Progenitor cell of endocrine pancreas (in vitro differentiated cells): ENCODE measurements at regions not wholly inside any gene's neighbourhood (a gene's known extent, or its start where the extent isn't known, plus 50 kb on each side); places are given as distances from the start of the nearest gene placed in this dataset.

Experiments
- DNase-seq: peaks from one replicate; pipeline ENCODE4 v3.0.0; 2021; ENCODE audit warnings: low spot score; ENCODE audit not compliant: unreplicated experiment
- H3K27ac Mint-ChIP-seq: 2 replicates; pipeline ENCODE4 v1.8.0; 2021; ENCODE audit warnings: mild to moderate bottlenecking, moderate library complexity, mixed read lengths
- H3K27me3 Mint-ChIP-seq: 2 replicates; pipeline ENCODE4 v1.8.0; 2021; ENCODE audit warnings: mixed read lengths
- H3K36me3 Mint-ChIP-seq: 2 replicates; pipeline ENCODE4 v1.8.0; 2022; ENCODE audit warnings: mixed read lengths; ENCODE audit not compliant: insufficient read depth
- H3K4me1 Mint-ChIP-seq: 2 replicates; pipeline ENCODE4 v1.8.0; 2021; ENCODE audit warnings: low read depth, mixed read lengths
- H3K4me3 Mint-ChIP-seq: 2 replicates; pipeline ENCODE4 v1.8.0; 2021; ENCODE audit warnings: low read depth, mild to moderate bottlenecking, moderate library complexity, mixed read lengths
- H3K9me3 Mint-ChIP-seq: 2 replicates; pipeline ENCODE4 v1.8.0; 2021; ENCODE audit warnings: low read depth, mixed read lengths
- CTCF ChIP-seq: fragments of 200-600 bp; sonication (generic); IDR thresholded peaks from one replicate; pipeline ENCODE4 v1.5.0; 2021; ENCODE audit warnings: antibody characterized with exemption, mild to moderate bottlenecking; ENCODE audit not compliant: unreplicated experiment

DNA sequence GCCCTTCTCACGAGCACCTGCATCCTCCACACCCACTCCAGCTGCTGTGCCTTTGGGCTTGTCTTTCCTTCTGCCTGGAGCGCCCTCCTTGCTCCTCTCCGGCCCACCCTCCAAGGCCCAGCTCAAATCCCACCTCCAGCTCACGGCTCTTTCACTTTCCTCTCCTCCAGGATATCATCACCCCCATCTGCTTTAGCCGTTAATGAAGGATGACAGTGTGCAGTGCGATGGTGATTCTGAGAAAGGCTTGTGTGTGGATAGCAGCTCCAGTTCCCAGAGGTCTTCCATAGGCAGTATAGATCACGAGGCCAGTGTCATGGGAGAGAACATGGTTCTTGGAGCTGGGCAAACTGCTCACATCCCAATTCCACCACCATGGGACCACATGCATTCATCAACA, 237.4 kb downstream of the TLE3 start:
- H3K9me3 Mint-ChIP-seq = no peaks in the 10 kb centered on the region
- H3K4me3 Mint-ChIP-seq = no peak overlapping the region
- peaks cover 60% of the 10 kb centered on the region for H3K27me3 Mint-ChIP-seq
- no peak overlapping the region for H3K27ac Mint-ChIP-seq
- no peaks in the 10 kb centered on the region for H3K36me3 Mint-ChIP-seq
- no peak for DNase-seq
- H3K4me1 Mint-ChIP-seq = peaks cover 5% of the 10 kb centered on the region
- TF ChIP-seq CTCF = no peak

DNA sequence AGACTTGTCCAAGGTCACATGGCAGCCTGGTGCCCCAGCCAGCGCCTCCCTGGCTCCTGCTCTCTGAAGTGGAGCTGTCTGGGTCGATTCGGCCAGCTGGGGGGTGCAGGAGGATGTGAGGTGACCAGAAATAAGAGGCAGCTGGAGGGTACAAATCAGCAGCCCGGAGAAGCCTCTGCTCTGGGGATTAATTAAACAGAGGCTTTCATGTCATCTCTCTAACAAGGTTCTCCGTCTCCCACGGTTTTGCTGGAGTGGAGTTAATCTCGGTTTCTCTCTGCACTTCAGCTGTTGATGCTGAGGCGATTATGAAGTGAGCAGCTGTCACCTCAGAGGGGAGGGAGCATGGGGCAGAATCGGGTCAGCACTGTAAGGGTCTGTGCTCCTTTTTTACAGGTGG, 236.8 kb downstream of the TLE3 start:
- Mint-ChIP-seq H3K4me1 (peaks cover 5% of the 10 kb centered on the region), H3K9me3 (no peaks in the 10 kb centered on the region), H3K4me3 (no peak overlapping the region), H3K36me3 (no peaks in the 10 kb centered on the region), H3K27me3 (peaks cover 59% of the 10 kb centered on the region), H3K27ac (no peak overlapping the region)
- no peak for TF ChIP-seq CTCF
- DNase-seq = no peak

DNA sequence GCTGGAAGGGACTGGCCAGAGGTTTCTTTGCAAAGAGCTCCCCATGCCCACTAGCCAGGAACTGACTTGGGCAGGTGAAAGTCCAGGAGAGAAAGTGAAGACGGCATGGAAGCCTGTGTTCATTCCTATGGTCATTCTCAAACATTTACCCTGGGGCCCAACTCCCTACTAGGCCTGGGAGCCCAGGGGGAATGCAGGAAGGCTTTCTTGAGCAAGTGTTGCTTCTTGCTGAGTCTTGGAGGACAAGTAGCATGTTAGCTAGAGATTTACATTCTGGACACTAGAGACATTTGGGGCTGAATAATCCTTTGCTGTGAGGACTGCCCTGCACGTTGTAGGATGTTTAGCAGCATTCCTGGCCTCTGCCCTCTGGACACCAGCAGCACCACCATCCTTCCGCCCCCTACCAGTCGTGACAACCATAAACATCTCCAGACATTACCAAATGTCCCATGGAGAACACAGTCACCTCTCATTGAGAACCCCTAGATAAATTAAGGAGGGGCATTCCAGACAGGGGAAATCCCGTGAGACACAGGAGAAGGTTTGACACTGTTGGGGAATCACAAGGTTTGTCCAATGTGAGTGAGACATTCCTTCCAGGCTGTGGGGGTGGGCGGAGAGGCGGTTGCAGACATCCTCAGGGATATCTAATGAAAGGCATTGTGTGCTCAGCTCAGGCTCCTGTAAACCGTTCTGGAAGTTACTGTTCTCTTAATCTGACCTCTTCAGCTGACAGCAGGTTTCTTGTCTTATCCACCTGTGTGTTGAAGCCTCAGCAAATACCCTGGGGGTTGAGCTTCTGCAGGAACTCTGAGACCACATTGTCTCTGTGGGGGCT, 236.2 kb downstream of the TLE3 start:
- no peak for TF ChIP-seq CTCF
- Mint-ChIP-seq H3K27me3 (peaks cover 54% of the 10 kb centered on the region), H3K27ac (no peak overlapping the region), H3K4me3 (no peak overlapping the region), H3K9me3 (no peaks in the 10 kb centered on the region), H3K36me3 (no peaks in the 10 kb centered on the region), H3K4me1 (peaks cover 5% of the 10 kb centered on the region)
- DNase-seq = no peak

GRCh38 chr15:69862540-69862939, 235.2 kb downstream of the TLE3 start:
- no peaks in the 10 kb centered on the region for H3K36me3 Mint-ChIP-seq
- peaks cover 50% of the 10 kb centered on the region for H3K27me3 Mint-ChIP-seq
- no peak for TF ChIP-seq CTCF
- no peak for DNase-seq
- no peak overlapping the region for H3K4me3 Mint-ChIP-seq
- H3K27ac Mint-ChIP-seq = no peak overlapping the region
- peaks cover 5% of the 10 kb centered on the region for H3K4me1 Mint-ChIP-seq
- no peaks in the 10 kb centered on the region for H3K9me3 Mint-ChIP-seq

DNA sequence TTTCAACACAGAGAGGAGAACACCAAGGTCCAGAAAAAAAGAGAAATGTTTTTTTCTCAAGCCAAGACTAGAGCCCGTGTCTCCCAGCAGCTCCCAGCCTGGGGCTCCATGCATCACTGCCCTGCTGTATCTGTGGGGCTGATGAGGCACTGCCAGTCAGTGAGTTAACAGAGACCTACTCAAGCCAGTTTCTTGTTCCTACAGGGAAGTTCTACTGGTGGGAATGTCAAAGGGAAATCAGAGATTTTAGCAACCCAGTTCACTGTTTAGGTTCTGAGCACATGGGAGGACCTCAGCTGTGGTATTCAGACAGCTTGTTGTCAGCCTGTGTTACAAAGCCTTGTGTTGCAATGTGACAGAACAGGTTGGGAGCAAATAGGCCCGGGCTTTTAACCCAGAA, 234.3 kb downstream of the TLE3 start:
- Mint-ChIP-seq H3K27ac (no peak overlapping the region), H3K4me3 (no peak overlapping the region), H3K4me1 (peaks cover 5% of the 10 kb centered on the region), H3K36me3 (no peaks in the 10 kb centered on the region), H3K27me3 (peaks cover 46% of the 10 kb centered on the region), H3K9me3 (no peaks in the 10 kb centered on the region)
- TF ChIP-seq CTCF = no peak
- no peak for DNase-seq
